Activated naive CD4-positive, alpha-beta T cell treated with anti-CD3 and anti-CD28 coated beads, Interleukin-2, amount 50 U/mL, for 72 hours (primary cell): ENCODE measurements at regions not wholly inside any gene's neighbourhood (a gene's known extent, or its start where the extent isn't known, plus 50 kb on each side); places are given as distances from the start of the nearest gene placed in this dataset.
"Not testable (repeated sequence)": the region's sequence is repeated elsewhere in the genome, so short reads cannot be mapped to it uniquely, and the experiment has no call there.

Experiments
- ATAC-seq, 2 donors: fragments of 150-1000 bp; cut with Tn5 transposase; 2 replicates each; pipeline ENCODE4 v1.10.0; 2021; ENCODE audit warnings: mild to moderate bottlenecking in 2 of 2, moderate library complexity in 2 of 2
- DNase-seq, 2 donors: peaks; one replicate each; pipeline ENCODE4 v3.0.0; 2021 to 2022; ENCODE audit warnings: low spot score in 2 of 2
- H3K27ac Mint-ChIP-seq, 2 donors: one replicate each; pipeline ENCODE4 v1.8.0; 2022; ENCODE audit warnings: mild to moderate bottlenecking in 2 of 2, mixed read lengths in 2 of 2
- H3K36me3 Mint-ChIP-seq, 2 donors: one replicate each; pipeline ENCODE4 v1.8.0; 2022; ENCODE audit warnings: mixed read lengths in 2 of 2
- H3K9me3 Mint-ChIP-seq, 2 donors: one replicate each; pipeline ENCODE4 v1.8.0; 2022; ENCODE audit warnings: mixed read lengths in 2 of 2

- Mint-ChIP-seq H3K27ac (no peak overlapping the region), H3K36me3 (no peaks in the 10 kb centered on the region), H3K9me3 (no peaks in the 10 kb centered on the region)
- DNase-seq (no peak), ATAC-seq (no peak)
Observed at GRCh38 chr12:90593596-90594295, 361.2 kb downstream of the CCER1 start.

GRCh38 chr12:90589956-90590355, 365.0 kb downstream of the CCER1 start:
- no peak for ATAC-seq

GRCh38 chr12:90585640-90586304, 369.2 kb downstream of the CCER1 start:
- Mint-ChIP-seq H3K27ac (no peak overlapping the region), H3K9me3 (peaks cover 0 to 8% of the 10 kb centered on the region in 2 donors), H3K36me3 (no peaks in the 10 kb centered on the region)
- DNase-seq: no peak
- no peak for ATAC-seq

More at GRCh38 chr12:90589956-90590355, 365.0 kb downstream of the CCER1 start:
- peaks cover 0 to 8% of the 10 kb centered on the region in 2 donors for H3K9me3 Mint-ChIP-seq
- no peaks in the 10 kb centered on the region for H3K36me3 Mint-ChIP-seq
- H3K27ac Mint-ChIP-seq: no peak overlapping the region
- DNase-seq: no peak

- H3K27ac Mint-ChIP-seq: no peak overlapping the region
- peaks cover 0 to 5% of the 10 kb centered on the region in 2 donors for H3K9me3 Mint-ChIP-seq
- DNase-seq (no peak), ATAC-seq (no peak)
- H3K36me3 Mint-ChIP-seq: no peaks in the 10 kb centered on the region
Observed at GRCh38 chr12:90576707-90577106, 378.3 kb downstream of the CCER1 start.

- no peaks in the 10 kb centered on the region for H3K36me3 Mint-ChIP-seq
- DNase-seq: no peak
- no peak for ATAC-seq
Observed at GRCh38 chr12:90575995-90576394, 379.0 kb downstream of the CCER1 start.

GRCh38 chr12:90574676-90575075, 380.3 kb downstream of the CCER1 start:
- ATAC-seq (no peak), DNase-seq (no peak)
- no peaks in the 10 kb centered on the region for H3K36me3 Mint-ChIP-seq
- no peak overlapping the region for H3K27ac Mint-ChIP-seq
- H3K9me3 Mint-ChIP-seq: peaks cover 0 to 5% of the 10 kb centered on the region in 2 donors

More at GRCh38 chr12:90575995-90576394, 379.0 kb downstream of the CCER1 start:
- peaks cover 0 to 5% of the 10 kb centered on the region in 2 donors for H3K9me3 Mint-ChIP-seq
- H3K27ac Mint-ChIP-seq: peak overlapping the region in 1 of 2 donors; percentile 40

- no peaks in the 10 kb centered on the region for H3K36me3 Mint-ChIP-seq
- no peak overlapping the region for H3K27ac Mint-ChIP-seq
- ATAC-seq (no peak), DNase-seq (no peak)
- no peaks in the 10 kb centered on the region for H3K9me3 Mint-ChIP-seq
Observed at GRCh38 chr12:90572778-90573177, 382.2 kb downstream of the CCER1 start.

- DNase-seq (no peak), ATAC-seq (no peak)
- Mint-ChIP-seq H3K36me3 (peaks cover 0 to 8% of the 10 kb centered on the region in 2 donors), H3K27ac (no peak overlapping the region), H3K9me3 (peaks cover 15% of the 10 kb centered on the region in 2 donors)
Observed at GRCh38 chr12:90569685-90570084, 385.3 kb downstream of the CCER1 start.

GRCh38 chr12:90562671-90563070, 392.3 kb downstream of the CCER1 start:
- no peak for DNase-seq
- Mint-ChIP-seq H3K27ac (no peak overlapping the region), H3K9me3 (peaks cover 15% of the 10 kb centered on the region in 2 donors), H3K36me3 (peaks cover 0 to 8% of the 10 kb centered on the region in 2 donors)
- no peak for ATAC-seq

GRCh38 chr12:90548595-90548994, 406.4 kb downstream of the CCER1 start:
- Mint-ChIP-seq H3K36me3 (no peaks in the 10 kb centered on the region), H3K27ac (no peak overlapping the region), H3K9me3 (no peaks in the 10 kb centered on the region)
- no peak for ATAC-seq
- DNase-seq: no peak

- no peak for DNase-seq
- no peak overlapping the region for H3K27ac Mint-ChIP-seq
- no peaks in the 10 kb centered on the region for H3K36me3 Mint-ChIP-seq
- ATAC-seq: no peak
- no peaks in the 10 kb centered on the region for H3K9me3 Mint-ChIP-seq
Observed at GRCh38 chr12:90546511-90546910, 408.5 kb downstream of the CCER1 start.

GRCh38 chr12:90543841-90544240, 411.1 kb downstream of the CCER1 start:
- ATAC-seq (no peak), DNase-seq (no peak)
- H3K27ac Mint-ChIP-seq: no peak overlapping the region
- H3K36me3 Mint-ChIP-seq: no peaks in the 10 kb centered on the region
- no peaks in the 10 kb centered on the region for H3K9me3 Mint-ChIP-seq

GRCh38 chr12:90543374-90543773, 411.6 kb downstream of the CCER1 start:
- no peak overlapping the region for H3K27ac Mint-ChIP-seq
- H3K9me3 Mint-ChIP-seq: no peaks in the 10 kb centered on the region
- ATAC-seq (no peak), DNase-seq (no peak)
- no peaks in the 10 kb centered on the region for H3K36me3 Mint-ChIP-seq

- not testable (repeated sequence) for H3K36me3 Mint-ChIP-seq, H3K9me3 Mint-ChIP-seq, H3K27ac Mint-ChIP-seq, DNase-seq, ATAC-seq
Observed at GRCh38 chr12:90542852-90543251, 412.1 kb downstream of the CCER1 start.

- H3K27ac Mint-ChIP-seq, H3K9me3 Mint-ChIP-seq, ATAC-seq, H3K36me3 Mint-ChIP-seq, DNase-seq: not testable (repeated sequence)
Observed at GRCh38 chr12:90533828-90534227, 421.1 kb downstream of the CCER1 start.

GRCh38 chr12:90520002-90520734, 434.8 kb downstream of the CCER1 start:
- ATAC-seq: no peak
- H3K9me3 Mint-ChIP-seq: peaks cover 0 to 8% of the 10 kb centered on the region in 2 donors
- DNase-seq: no peak
- H3K36me3 Mint-ChIP-seq: no peaks in the 10 kb centered on the region
- H3K27ac Mint-ChIP-seq: no peak overlapping the region

- no peaks in the 10 kb centered on the region for H3K36me3 Mint-ChIP-seq
- peaks cover 0 to 8% of the 10 kb centered on the region in 2 donors for H3K9me3 Mint-ChIP-seq
- ATAC-seq: peak in 1 of 2 donors; percentile 50
- DNase-seq: no peak
- no peak overlapping the region for H3K27ac Mint-ChIP-seq
Observed at GRCh38 chr12:90519285-90519684, 435.7 kb downstream of the CCER1 start.
